Endodermal cell (in vitro differentiated cells): ENCODE measurements at regions not wholly inside any gene's neighbourhood (a gene's known extent, or its start where the extent isn't known, plus 50 kb on each side); places are given as distances from the start of the nearest gene placed in this dataset.

ENCODE experiments used
- DNase-seq: peaks from one replicate; pipeline ENCODE4 v3.0.0-alpha.2; 2017
- H3K27ac ChIP-seq: 2 replicates; pipeline ENCODE4 v1.5.1; 2013; ENCODE audit warnings: mild to moderate bottlenecking, low read depth, low read length, moderate library complexity
- H3K27me3 ChIP-seq: 2 replicates; pipeline ENCODE4 v1.6.1; 2013; ENCODE audit warnings: mild to moderate bottlenecking, low read length, moderate library complexity; ENCODE audit not compliant: insufficient read depth, control insufficient read depth, poor library complexity, severe bottlenecking
- H3K36me3 ChIP-seq: 2 replicates; pipeline ENCODE4 v1.7.0; 2013; ENCODE audit warnings: mild to moderate bottlenecking, low read length, moderate library complexity; ENCODE audit not compliant: control insufficient read depth, insufficient read depth
- H3K4me1 ChIP-seq: one replicate; pipeline ENCODE4 v1.7.0; 2013; ENCODE audit warnings: low read length; ENCODE audit not compliant: control insufficient read depth, insufficient read depth
- H3K4me3 ChIP-seq: 2 replicates; pipeline ENCODE4 v1.5.1; 2013; ENCODE audit warnings: mild to moderate bottlenecking, low read length, moderate library complexity
- H3K9ac ChIP-seq: 2 replicates; pipeline ENCODE4 v1.6.1; 2013; ENCODE audit warnings: mild to moderate bottlenecking, low read length, moderate library complexity; ENCODE audit not compliant: poor library complexity, severe bottlenecking; ENCODE audit errors: extremely low read depth
- H3K9me3 ChIP-seq: 2 replicates; pipeline ENCODE4 v1.6.1; 2013; ENCODE audit warnings: mild to moderate bottlenecking, low read length, moderate library complexity; ENCODE audit not compliant: control insufficient read depth
- H3K27ac Mint-ChIP-seq: 2 replicates; pipeline ENCODE4 v1.8.0; 2020; ENCODE audit warnings: mixed read lengths
- H3K27me3 Mint-ChIP-seq: 2 replicates; pipeline ENCODE4 v1.8.0; 2021; ENCODE audit warnings: mild to moderate bottlenecking, mixed read lengths; ENCODE audit not compliant: insufficient read depth
- H3K36me3 Mint-ChIP-seq: 2 replicates; pipeline ENCODE4 v1.8.0; 2020; ENCODE audit warnings: low read depth, mixed read lengths
- H3K4me1 Mint-ChIP-seq: 2 replicates; pipeline ENCODE4 v1.8.0; 2020; ENCODE audit warnings: mixed read lengths
- H3K4me3 Mint-ChIP-seq: 2 replicates; pipeline ENCODE4 v1.8.0; 2020; ENCODE audit warnings: mild to moderate bottlenecking, moderate library complexity, mixed read lengths
- H3K9me3 Mint-ChIP-seq: 2 replicates; pipeline ENCODE4 v1.8.0; 2020; ENCODE audit warnings: mild to moderate bottlenecking, mixed read lengths
- CTCF ChIP-seq: fragments of 200-600 bp; sonication (generic); conservative IDR thresholded peaks from 2 replicates; pipeline ENCODE4 v1.5.0; 2021; ENCODE audit warnings: antibody characterized with exemption, mild to moderate bottlenecking
- WGBS, 2 experiments: methylation state at CpG; one replicate each; pipeline versions ENCODE4 v1.1.5 to v1.1.7; 2013; ENCODE audit warnings: missing lambda C conversion rate in 2 of 2, mixed read lengths in 1 of 2; ENCODE audit not compliant: insufficient coverage in 1 of 2, insufficient read length in 1 of 2; 5-methylcytosine and 5-hydroxymethylcytosine counted together

- H3K9me3 Mint-ChIP-seq, result no peaks in the 10 kb centered on the region
- no peak overlapping the region for H3K27ac ChIP-seq
- H3K36me3 Mint-ChIP-seq, result no peaks in the 10 kb centered on the region
Measured at GRCh38 chr15:35705884-35706585, 160.1 kb upstream of the DPH6 start.

GRCh38 chr15:35712956-35713355 lies 167.0 kb upstream of the DPH6 start:
- H3K36me3 Mint-ChIP-seq, result no peaks in the 10 kb centered on the region

More at GRCh38 chr15:35705884-35706585, 160.1 kb upstream of the DPH6 start:
- Histone ChIP-seq H3K4me1 (peaks cover 8% of the 10 kb centered on the region), H3K9me3 (no peaks in the 10 kb centered on the region), H3K9ac (no peak overlapping the region), H3K36me3 (no peaks in the 10 kb centered on the region), H3K27me3 (no peaks in the 10 kb centered on the region), H3K4me3 (no peak overlapping the region)
- no peak overlapping the region for H3K27ac Mint-ChIP-seq
- DNase-seq, result no peak
- no peak for TF ChIP-seq CTCF
- 83 to 89% methylated on average over 1 to 4 of the region's 4 CpGs for WGBS, 2 experiments
- no peaks in the 10 kb centered on the region for H3K27me3 Mint-ChIP-seq
- no peak overlapping the region for H3K4me3 Mint-ChIP-seq
- peaks cover 13% of the 10 kb centered on the region for H3K4me1 Mint-ChIP-seq

GRCh38 chr15:35713733-35714132 lies 167.8 kb upstream of the DPH6 start:
- no peaks in the 10 kb centered on the region for H3K27me3 ChIP-seq
- H3K36me3 ChIP-seq, result no peaks in the 10 kb centered on the region
- Mint-ChIP-seq H3K27me3 (no peaks in the 10 kb centered on the region), H3K9me3 (peaks cover 9% of the 10 kb centered on the region), H3K4me1 (peaks cover 5% of the 10 kb centered on the region), H3K36me3 (no peaks in the 10 kb centered on the region), H3K4me3 (no peak overlapping the region), H3K27ac (no peak overlapping the region)
- no peaks in the 10 kb centered on the region for H3K9me3 ChIP-seq
- H3K4me1 ChIP-seq, result no peaks in the 10 kb centered on the region
- DNase-seq, result no peak
- WGBS, 2 experiments, result 92% methylated on average over 2 of the region's 2 CpGs; no CpG with 5 or more reads in 1 of the 2 experiments
- no peak overlapping the region for H3K9ac ChIP-seq
- no peak overlapping the region for H3K27ac ChIP-seq
- H3K4me3 ChIP-seq, result no peak overlapping the region
- TF ChIP-seq CTCF, result no peak

More at GRCh38 chr15:35712956-35713355, 167.0 kb upstream of the DPH6 start:
- no peak overlapping the region for H3K9ac ChIP-seq
- DNase-seq, result no peak
- no peaks in the 10 kb centered on the region for H3K36me3 ChIP-seq
- Mint-ChIP-seq H3K4me1 (peaks cover 5% of the 10 kb centered on the region), H3K27me3 (no peaks in the 10 kb centered on the region), H3K4me3 (no peak overlapping the region), H3K9me3 (peaks cover 9% of the 10 kb centered on the region), H3K27ac (no peak overlapping the region)
- H3K4me1 ChIP-seq, result no peaks in the 10 kb centered on the region
- no peaks in the 10 kb centered on the region for H3K9me3 ChIP-seq
- TF ChIP-seq CTCF, result no peak
- no peak overlapping the region for H3K4me3 ChIP-seq
- no peak overlapping the region for H3K27ac ChIP-seq
- H3K27me3 ChIP-seq, result no peaks in the 10 kb centered on the region
- WGBS, 2 experiments, result 100% methylated on average over 1 of the region's 2 CpGs; no CpG with 5 or more reads in 1 of the 2 experiments
